ENCODE measurements at regions not wholly inside any gene's neighbourhood (a gene's known extent, or its start where the extent isn't known, plus 50 kb on each side); places are given as distances from the start of the nearest gene placed in this dataset.
"Not testable (repeated sequence)": the region's sequence is repeated elsewhere in the genome, so short reads cannot be mapped to it uniquely, and the experiment has no call there.

GRCh38 chr4:114040319-114041116 is 61.1 kb upstream of the ARSJ start:
- Histone ChIP-seq H3K27ac (no peak overlapping the region), H3K4me3 (ENCODE audit: low read depth, low read length) (no peak overlapping the region), H3K36me3 (replicated peaks) (no peaks in the 10 kb centered on the region), H3K27me3 (replicated peaks) (no peaks in the 10 kb centered on the region)
- in situ Hi-C loops (cut with HindIII; ENCODE audit: low pct_ligation_motif_present, low sequenced_read_pairs) = no loop called here
- TF ChIP-seq CTCF (IDR thresholded peaks at IDR 0.05; ENCODE audit: low read depth, low read length, missing control alignments) = no peak
- DNase-seq = peak; percentile 1

- no peak overlapping the region for H3K27ac ChIP-seq
- no peaks in the 10 kb centered on the region for H3K36me3 ChIP-seq (replicated peaks)
- in situ Hi-C loops (cut with HindIII; ENCODE audit: low pct_ligation_motif_present, low sequenced_read_pairs) = no loop called here
- no peak for DNase-seq
- H3K4me3 ChIP-seq (ENCODE audit: low read depth, low read length) = no peak overlapping the region
- no peaks in the 10 kb centered on the region for H3K27me3 ChIP-seq (replicated peaks)
- TF ChIP-seq CTCF (IDR thresholded peaks at IDR 0.05; ENCODE audit: low read depth, low read length, missing control alignments) = no peak
Observed at GRCh38 chr4:114041117-114041475, 61.6 kb upstream of the ARSJ start.

- Histone ChIP-seq H3K27me3 (replicated peaks) (no peaks in the 10 kb centered on the region), H3K4me3 (ENCODE audit: low read depth, low read length) (no peak overlapping the region), H3K27ac (no peak overlapping the region), H3K36me3 (replicated peaks) (no peaks in the 10 kb centered on the region)
- TF ChIP-seq CTCF (IDR thresholded peaks at IDR 0.05; ENCODE audit: low read depth, low read length, missing control alignments) = no peak
- DNase-seq = no peak
- in situ Hi-C loops (cut with HindIII; ENCODE audit: low pct_ligation_motif_present, low sequenced_read_pairs) = no loop called here
Observed at GRCh38 chr4:114043116-114043515, 63.7 kb upstream of the ARSJ start.

- in situ Hi-C loops (cut with HindIII; ENCODE audit: low pct_ligation_motif_present, low sequenced_read_pairs); H3K36me3 ChIP-seq (replicated peaks); H3K4me3 ChIP-seq (ENCODE audit: low read depth, low read length); H3K27me3 ChIP-seq (replicated peaks); H3K27ac ChIP-seq; DNase-seq: not testable (repeated sequence)
Observed at GRCh38 chr4:114044351-114044750, 64.9 kb upstream of the ARSJ start.

GRCh38 chr4:114046331-114046730 is 66.9 kb upstream of the ARSJ start:
- H3K27me3 ChIP-seq (replicated peaks) = no peaks in the 10 kb centered on the region
- DNase-seq = no peak
- in situ Hi-C loops (cut with HindIII; ENCODE audit: low pct_ligation_motif_present, low sequenced_read_pairs) = no loop called here

GRCh38 chr4:114048154-114048553 is 68.7 kb upstream of the ARSJ start:
- H3K4me3 ChIP-seq (ENCODE audit: low read depth, low read length); DNase-seq; H3K27me3 ChIP-seq (replicated peaks); H3K36me3 ChIP-seq (replicated peaks); H3K27ac ChIP-seq; in situ Hi-C loops (cut with HindIII; ENCODE audit: low pct_ligation_motif_present, low sequenced_read_pairs): not testable (repeated sequence)

More at GRCh38 chr4:114046331-114046730, 66.9 kb upstream of the ARSJ start:
- H3K27ac ChIP-seq = no peak overlapping the region
- TF ChIP-seq CTCF (IDR thresholded peaks at IDR 0.05; ENCODE audit: low read depth, low read length, missing control alignments) = no peak
- H3K36me3 ChIP-seq (replicated peaks) = no peaks in the 10 kb centered on the region
- no peak overlapping the region for H3K4me3 ChIP-seq (ENCODE audit: low read depth, low read length)

- in situ Hi-C loops (cut with HindIII; ENCODE audit: low pct_ligation_motif_present, low sequenced_read_pairs) = no loop called here
- H3K27me3 ChIP-seq (replicated peaks) = no peaks in the 10 kb centered on the region
- no peaks in the 10 kb centered on the region for H3K36me3 ChIP-seq (replicated peaks)
- TF ChIP-seq CTCF (IDR thresholded peaks at IDR 0.05; ENCODE audit: low read depth, low read length, missing control alignments) = no peak
- no peak overlapping the region for H3K27ac ChIP-seq
- DNase-seq = no peak
- H3K4me3 ChIP-seq (ENCODE audit: low read depth, low read length) = no peak overlapping the region
Observed at GRCh38 chr4:114052227-114052626, 72.8 kb upstream of the ARSJ start.
